ENCODE measurements at regions not wholly inside any gene's neighbourhood (a gene's known extent, or its start where the extent isn't known, plus 50 kb on each side); places are given as distances from the start of the nearest gene placed in this dataset.

DNA sequence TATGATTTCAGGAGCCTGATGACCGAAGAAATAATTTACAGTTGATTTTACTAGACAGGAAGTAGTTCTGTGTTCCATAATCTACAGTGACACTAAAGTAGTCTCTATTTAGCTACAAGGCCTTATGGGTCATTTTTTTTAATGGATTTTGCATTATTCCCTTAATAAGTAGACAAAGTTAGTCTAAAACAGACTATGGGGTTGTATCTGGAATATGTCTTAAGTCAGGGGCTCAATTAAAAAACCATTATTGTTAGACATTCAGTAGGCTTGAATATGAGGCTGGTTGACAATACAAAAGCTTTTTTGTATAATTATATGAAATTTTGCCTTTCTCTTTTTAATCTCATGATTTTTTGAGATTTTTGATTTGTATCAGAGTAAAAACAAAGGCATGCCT lies 820.0 kb upstream of the SEMA6D start:
- H3K79me2 ChIP-seq (ENCODE audit: control insufficient read depth in 1 of 2, insufficient read depth in 2 of 2, low read length in 2 of 2) = no peaks in the 10 kb centered on the region
- no peak overlapping the region for H3K27ac ChIP-seq (ENCODE audit: low read depth, low read length)
- no peak overlapping the region for H3K14ac ChIP-seq (ENCODE audit: insufficient read length)
- H3K36me3 ChIP-seq (ENCODE audit: control insufficient read depth in 2 of 4, insufficient read depth in 4 of 4, low read length in 3 of 4) = no peaks in the 10 kb centered on the region
- no peak overlapping the region for H3K9ac ChIP-seq (replicated peaks in 1 of 4; ENCODE audit: extremely low read depth in 1 of 4, low read depth in 3 of 4, low read length in 3 of 4)
- no peak overlapping the region for H3K56ac ChIP-seq (replicated peaks; ENCODE audit: insufficient read length, low read depth, low read length)
- no peak overlapping the region for H4K8ac ChIP-seq (ENCODE audit: extremely low read depth, insufficient read depth, low read length)
- no peak overlapping the region for H4K91ac ChIP-seq (replicated peaks; ENCODE audit: insufficient read length, low read length)
- no peak overlapping the region for H3K18ac ChIP-seq (ENCODE audit: extremely low read depth, low read length)
- DNase-seq (ENCODE audit: low read depth in 1 of 2, low spot score in 2 of 2) (no peak), FAIRE-seq (no peak)
- CTCF ChIA-PET (ENCODE audit: partially characterized antibody) = no interaction called here
- no peaks in the 10 kb centered on the region for H3K27me3 ChIP-seq (replicated peaks in 1 of 4; ENCODE audit: control insufficient read depth in 3 of 4, extremely low read depth in 1 of 4, insufficient read depth in 3 of 4, low read length in 3 of 4)
- H2BK120ac ChIP-seq (replicated peaks; ENCODE audit: low read depth, low read length) = no peak overlapping the region
- H2BK20ac ChIP-seq (ENCODE audit: low read length) = no peak overlapping the region
- H3K79me1 ChIP-seq (ENCODE audit: low read depth, low read length) = no peaks in the 10 kb centered on the region
- no peaks in the 10 kb centered on the region for H3K4me1 ChIP-seq (replicated peaks in 1 of 4; ENCODE audit: control insufficient read depth in 3 of 4, insufficient read depth in 4 of 4, low read length in 3 of 4)
- WGBS, 2 experiments (ENCODE audit: extremely low coverage in 1 of 2, insufficient coverage in 1 of 2, insufficient read length in 1 of 2, insufficient replicate concordance in 2 of 2, low coverage in 1 of 2, low lambda C conversion rate in 2 of 2, missing lambda C conversion rate in 1 of 2) = 94% methylated on average over 1 of the region's 1 CpG; no CpG with 5 or more reads in 1 of the 2 experiments
- no peaks in the 10 kb centered on the region for H3K9me3 ChIP-seq (ENCODE audit: insufficient read depth in 2 of 2, low read depth in 1 of 2, low read length in 1 of 2)
- H2BK15ac ChIP-seq (ENCODE audit: low read length) = no peak overlapping the region
- TF ChIP-seq TBP (IDR thresholded peaks at IDR 0.05; ENCODE audit: low read depth, low read length) (no peak), SAP30 (IDR thresholded peaks at IDR 0.05; ENCODE audit: insufficient read depth, insufficient replicate concordance, low read length) (no peak), GABPA (IDR thresholded peaks at IDR 0.05; ENCODE audit: borderline replicate concordance, insufficient read depth, low read length) (no peak), NRF1 (IDR thresholded peaks at IDR 0.05; ENCODE audit: low read depth, low read length) (no peak), TAF7 (optimal IDR thresholded peaks at IDR 0.05; ENCODE audit: borderline replicate concordance, low read depth, low read length) (no peak), RAD21 (IDR thresholded peaks at IDR 0.05 in 1 of 2, conservative IDR thresholded peaks at IDR 0.05 in 1 of 2; ENCODE audit: low read depth in 2 of 2, low read length in 2 of 2) (no peak), CEBPB (IDR thresholded peaks at IDR 0.05; ENCODE audit: low read depth, low read length) (no peak), CTBP2 (IDR thresholded peaks at IDR 0.05; ENCODE audit: borderline replicate concordance, insufficient read depth, insufficient read length, low read length) (no peak), PHF8 (conservative IDR thresholded peaks at IDR 0.05; ENCODE audit: low read depth, low read length) (no peak), SP1 (IDR thresholded peaks at IDR 0.05; ENCODE audit: low read depth, low read length) (no peak), CBX5 (IDR thresholded peaks at IDR 0.05; ENCODE audit: low read depth, low read length) (no peak)
- TF ChIP-seq, protein P1, sequence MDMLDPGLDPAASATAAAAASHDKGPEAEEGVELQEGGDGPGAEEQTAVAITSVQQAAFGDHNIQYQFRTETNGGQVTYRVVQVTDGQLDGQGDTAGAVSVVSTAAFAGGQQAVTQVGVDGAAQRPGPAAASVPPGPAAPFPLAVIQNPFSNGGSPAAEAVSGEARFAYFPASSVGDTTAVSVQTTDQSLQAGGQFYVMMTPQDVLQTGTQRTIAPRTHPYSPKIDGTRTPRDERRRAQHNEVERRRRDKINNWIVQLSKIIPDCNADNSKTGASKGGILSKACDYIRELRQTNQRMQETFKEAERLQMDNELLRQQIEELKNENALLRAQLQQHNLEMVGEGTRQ (IDR thresholded peaks at IDR 0.05; ENCODE audit: low read length) = no peak
- TF ChIP-seq, protein P2, sequence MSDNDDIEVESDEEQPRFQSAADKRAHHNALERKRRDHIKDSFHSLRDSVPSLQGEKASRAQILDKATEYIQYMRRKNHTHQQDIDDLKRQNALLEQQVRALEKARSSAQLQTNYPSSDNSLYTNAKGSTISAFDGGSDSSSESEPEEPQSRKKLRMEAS (IDR thresholded peaks at IDR 0.05) = no peak
- POLR2A ChIA-PET (ENCODE audit: partially characterized antibody) = no interaction called here
- no peak overlapping the region for H3K4me3 ChIP-seq (ENCODE audit: extremely low read depth in 1 of 4, insufficient read depth in 2 of 4, low read depth in 3 of 4, low read length in 4 of 4)
- no peak overlapping the region for H4K5ac ChIP-seq (ENCODE audit: insufficient read length, low read depth, low read length)
- H3K4me2 ChIP-seq (ENCODE audit: insufficient read depth in 1 of 2, low read depth in 2 of 2, low read length in 2 of 2) = no peak overlapping the region
- H2BK5ac ChIP-seq (ENCODE audit: low read depth, low read length) = no peak overlapping the region
- no peak overlapping the region for H3K4ac ChIP-seq (replicated peaks; ENCODE audit: insufficient read length, low read depth, low read length)
- no peak overlapping the region for H2AFZ ChIP-seq (ENCODE audit: low read length)
- no peak overlapping the region for H2AK5ac ChIP-seq (ENCODE audit: low read depth, low read length)
- H4K20me1 ChIP-seq (replicated peaks in 1 of 2; ENCODE audit: control insufficient read depth in 1 of 2, insufficient read depth in 2 of 2, low read length in 2 of 2) = no peaks in the 10 kb centered on the region
- H3K23ac ChIP-seq (ENCODE audit: insufficient read length) = no peak overlapping the region
- no peak overlapping the region for H2BK12ac ChIP-seq (ENCODE audit: low read depth, low read length)
- H3K23me2 ChIP-seq (ENCODE audit: low read depth, low read length) = no peaks in the 10 kb centered on the region

Data from H1 (cell line).